ENCODE measurements at regions not wholly inside any gene's neighbourhood (a gene's known extent, or its start where the extent isn't known, plus 50 kb on each side); places are given as distances from the start of the nearest gene placed in this dataset.
"Not testable (repeated sequence)": the region's sequence is repeated elsewhere in the genome, so short reads cannot be mapped to it uniquely, and the experiment has no call there.

DNA sequence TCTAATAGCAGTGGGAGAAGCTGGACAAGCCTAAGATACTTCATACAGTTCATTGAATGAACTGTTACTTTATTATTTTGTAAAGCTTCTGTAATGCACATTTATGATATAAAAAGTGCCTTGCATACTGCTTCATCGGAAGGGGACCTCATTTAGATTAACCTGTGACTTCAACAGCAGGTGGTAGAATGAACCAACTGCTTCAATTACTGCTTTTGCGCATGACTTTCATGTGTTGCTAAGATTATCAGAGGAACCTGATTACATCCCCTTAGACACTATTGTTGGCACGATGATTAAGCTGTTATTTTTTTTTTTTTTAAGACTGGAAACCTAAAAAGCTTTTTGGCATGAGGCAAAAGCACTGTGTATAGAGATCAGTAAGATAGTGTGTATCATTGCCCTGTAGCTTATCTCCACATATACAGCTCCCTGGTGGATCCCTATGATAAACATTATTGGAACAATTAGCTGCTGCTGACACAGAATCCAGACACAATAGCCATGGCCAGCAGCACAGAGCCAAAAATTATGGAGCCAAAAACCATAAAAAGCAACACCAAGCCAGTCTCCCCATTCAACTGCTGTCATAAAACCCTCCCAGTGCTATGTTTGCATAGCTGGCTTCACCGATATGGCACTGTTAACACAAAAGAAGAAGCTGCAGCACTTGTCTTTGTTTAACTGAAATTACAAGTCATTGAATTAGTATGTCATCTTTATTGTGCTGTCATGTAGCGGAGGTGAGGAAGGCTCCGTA is 731.6 kb upstream of the MMS22L start:
- no peak for DNase-seq (ENCODE audit: extremely low read depth, low read depth, low spot score)

DNA sequence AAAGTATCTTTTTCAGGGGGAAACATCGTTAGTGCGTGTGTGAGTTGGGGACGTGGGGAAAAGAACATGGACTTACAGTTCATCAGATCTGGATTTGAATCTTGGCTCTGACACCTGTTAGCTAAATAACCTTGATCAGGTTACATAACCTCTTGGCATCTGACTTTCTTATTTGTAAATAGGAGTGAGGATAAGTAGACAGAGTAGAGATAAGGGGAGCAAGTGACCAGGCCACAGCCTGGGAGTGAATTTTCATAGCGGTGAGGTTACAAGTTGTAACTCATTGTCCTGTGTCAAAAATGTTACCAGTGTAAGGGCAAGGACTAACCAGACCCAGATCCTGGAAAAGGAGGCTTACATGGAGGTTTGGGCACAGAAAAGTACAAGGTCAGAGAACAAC is 733.5 kb upstream of the MMS22L start:
- DNase-seq (ENCODE audit: extremely low read depth, low read depth, low spot score), result no peak

DNA sequence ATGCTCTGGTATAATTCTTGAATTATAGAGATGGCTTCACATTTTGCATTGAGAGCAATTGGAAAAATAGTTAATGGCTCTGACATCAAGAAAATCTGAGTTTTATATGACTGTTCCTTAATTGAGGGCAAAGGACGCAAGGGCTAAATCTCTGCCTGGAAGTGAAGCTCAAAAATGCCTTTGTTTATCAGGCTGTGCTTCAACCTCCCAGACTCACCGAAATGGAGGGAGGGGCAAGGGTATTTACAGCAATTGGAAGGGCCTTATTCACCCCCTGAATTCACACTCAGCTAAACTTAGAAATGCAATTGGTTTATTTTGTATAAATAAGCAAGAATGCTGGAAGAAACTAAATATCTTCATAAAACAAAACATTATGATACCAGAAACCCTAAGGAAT is 737.2 kb upstream of the MMS22L start:
- DNase-seq (ENCODE audit: extremely low read depth, low read depth, low spot score), result no peak

DNA sequence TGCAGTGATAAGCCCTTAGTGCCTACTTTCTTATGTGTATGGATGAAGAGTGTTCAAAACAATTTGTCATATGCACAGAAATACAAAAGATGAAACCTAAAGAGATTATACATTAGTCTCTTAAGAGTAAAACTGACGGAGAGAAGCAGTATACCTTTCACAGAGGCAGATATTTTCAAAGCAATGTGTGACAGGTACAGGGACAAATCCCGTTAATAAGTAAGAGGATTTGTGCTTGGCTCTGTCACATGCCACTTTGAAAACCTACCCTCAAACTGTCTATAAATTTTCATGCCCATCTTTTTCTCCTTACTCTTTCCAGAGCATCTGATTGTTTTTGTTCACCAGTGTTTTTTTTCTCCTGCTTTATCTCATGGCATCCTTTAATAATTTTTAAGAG is 741.3 kb upstream of the MMS22L start:
- no peak for DNase-seq (ENCODE audit: extremely low read depth, low read depth, low spot score)

DNA sequence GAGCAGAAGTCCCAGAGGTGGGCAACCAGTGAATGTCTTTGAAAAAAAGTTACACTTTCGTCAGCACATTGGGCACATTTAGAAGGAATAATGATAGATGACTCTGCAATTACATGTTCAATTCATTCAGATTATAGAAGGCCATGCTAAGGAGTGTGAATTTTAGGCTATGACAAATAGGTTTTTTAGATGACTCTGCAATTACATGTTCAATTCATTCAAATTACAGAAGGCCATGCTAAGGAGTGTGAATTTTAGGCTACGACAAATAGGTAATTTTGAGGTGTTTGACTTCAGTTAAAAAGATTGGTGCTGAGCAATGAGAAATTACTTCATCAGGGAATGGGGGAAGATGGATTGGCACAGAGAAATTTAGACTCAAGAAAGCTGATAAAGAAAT is 744.9 kb upstream of the MMS22L start:
- no peak for DNase-seq (ENCODE audit: extremely low read depth, low read depth, low spot score)

DNA sequence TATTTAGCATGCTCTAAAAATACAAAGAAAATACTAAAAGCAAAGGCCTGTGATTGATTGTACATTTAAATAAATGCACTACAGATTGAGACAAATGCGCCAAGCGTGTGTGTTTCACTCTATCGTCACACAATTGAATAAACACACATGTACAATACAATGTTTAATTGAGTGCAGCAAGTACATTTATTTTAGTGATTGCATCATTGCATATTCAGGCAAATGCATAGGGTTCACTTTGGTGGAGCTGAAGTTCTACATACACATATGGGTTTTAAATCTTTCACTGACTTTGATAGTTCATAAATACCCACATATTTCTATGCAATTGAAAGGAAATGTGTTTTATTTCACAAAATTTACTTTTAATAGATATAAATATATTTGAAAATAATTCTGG is 750.6 kb upstream of the MMS22L start:
- DNase-seq (ENCODE audit: extremely low read depth, low read depth, low spot score), result no peak

DNA sequence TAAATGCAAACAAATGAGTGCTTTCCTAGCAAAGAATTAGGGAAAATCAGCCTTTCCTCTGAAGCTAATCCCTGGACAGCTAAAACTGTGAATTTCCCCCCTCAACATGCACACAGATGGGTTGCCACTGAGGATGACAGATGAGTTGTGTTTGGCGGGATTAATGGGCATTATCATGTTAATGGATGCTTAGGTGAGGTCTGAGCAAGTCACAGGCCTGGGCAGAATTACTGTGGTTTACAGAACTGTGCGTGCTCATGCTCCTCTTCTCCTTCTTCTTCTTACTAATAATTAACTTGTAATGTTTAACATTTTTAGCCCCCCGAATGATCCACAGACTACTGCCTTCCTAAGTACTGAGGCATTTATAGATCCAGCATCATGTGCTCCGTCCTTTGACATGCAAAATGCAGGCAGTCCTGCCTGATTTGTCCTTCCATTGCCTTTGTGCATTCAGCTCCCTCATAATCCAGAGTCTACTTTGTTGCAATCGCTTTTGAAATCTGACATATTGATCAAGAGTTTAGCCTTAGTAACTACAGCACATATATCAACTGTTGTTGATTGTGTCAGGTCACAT is 753.4 kb upstream of the MMS22L start:
- no peak for DNase-seq (ENCODE audit: extremely low read depth, low read depth, low spot score)

DNA sequence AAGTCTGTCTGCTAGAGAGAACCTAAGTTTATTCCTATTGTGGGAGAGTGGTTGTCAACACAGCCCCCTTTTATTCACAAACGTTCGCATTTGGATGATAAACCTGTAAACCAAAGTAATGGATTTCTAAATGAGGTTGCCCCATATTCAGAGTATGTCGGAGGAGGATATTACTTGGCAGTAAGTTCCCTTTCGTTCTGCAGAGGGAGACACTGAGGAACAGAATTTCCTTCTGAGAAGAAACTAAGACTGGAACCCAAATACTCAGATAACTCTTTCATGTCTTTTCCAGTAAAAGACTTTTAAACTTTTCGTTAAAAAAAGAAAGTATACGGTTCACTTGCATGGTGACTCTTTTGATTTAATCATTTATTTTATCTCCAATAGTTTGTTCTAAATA is 754.6 kb upstream of the MMS22L start:
- DNase-seq (ENCODE audit: extremely low read depth, low read depth, low spot score), result no peak

DNA sequence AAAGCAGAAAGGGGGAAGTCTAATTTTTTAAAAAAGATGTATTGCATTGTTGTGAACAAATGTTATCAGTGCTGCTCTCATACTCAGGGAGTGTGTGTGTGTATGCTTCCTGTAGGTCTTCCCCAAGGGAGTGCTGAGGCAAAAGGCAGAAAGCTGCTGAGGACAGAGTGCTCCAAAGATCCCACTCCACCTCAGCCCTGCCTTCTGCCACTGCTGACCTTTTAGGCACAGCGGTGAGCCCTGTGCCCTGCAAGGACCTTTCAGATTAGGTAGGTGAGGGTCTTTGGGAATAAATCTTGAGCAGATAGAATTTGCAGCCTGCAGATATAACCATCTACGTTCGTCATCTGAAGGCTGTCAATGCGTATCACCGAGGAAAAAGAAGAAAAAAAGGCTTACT is 756.4 kb upstream of the MMS22L start:
- DNase-seq (ENCODE audit: extremely low read depth, low read depth, low spot score), result no peak

DNA sequence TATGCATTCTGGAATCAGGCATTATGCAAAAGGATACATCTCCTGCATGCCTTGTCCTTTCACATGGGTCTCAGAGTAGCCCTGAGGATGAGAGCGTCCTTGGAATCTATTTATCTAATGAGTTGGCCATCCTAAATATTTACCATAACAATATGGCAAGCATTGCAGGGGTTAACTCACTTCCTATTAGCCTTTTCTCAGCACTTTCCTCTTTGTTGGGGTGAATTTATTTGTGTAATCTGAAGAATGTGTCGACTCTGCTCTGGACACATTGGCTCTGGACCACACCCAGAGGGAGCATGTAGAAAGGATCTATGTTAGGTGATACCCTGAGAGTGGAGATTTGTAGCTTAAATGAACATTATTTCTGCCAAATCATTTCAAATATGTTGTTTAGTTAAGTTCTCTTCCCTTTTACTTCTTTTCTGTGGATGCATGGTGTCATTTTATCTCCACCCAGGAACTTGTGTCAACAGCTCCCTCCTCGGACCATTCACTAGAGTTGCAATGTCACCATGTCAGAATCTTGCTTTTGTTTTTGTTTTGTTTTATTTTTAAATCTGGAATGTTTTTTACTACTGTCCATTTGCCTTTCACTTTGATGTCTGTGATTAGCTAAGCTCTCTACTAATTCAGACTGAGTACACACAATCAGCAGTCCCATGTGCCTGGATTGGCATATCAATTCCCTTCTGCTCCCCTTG is 757.0 kb upstream of the MMS22L start:
- no peak for DNase-seq (ENCODE audit: extremely low read depth, low read depth, low spot score)

DNA sequence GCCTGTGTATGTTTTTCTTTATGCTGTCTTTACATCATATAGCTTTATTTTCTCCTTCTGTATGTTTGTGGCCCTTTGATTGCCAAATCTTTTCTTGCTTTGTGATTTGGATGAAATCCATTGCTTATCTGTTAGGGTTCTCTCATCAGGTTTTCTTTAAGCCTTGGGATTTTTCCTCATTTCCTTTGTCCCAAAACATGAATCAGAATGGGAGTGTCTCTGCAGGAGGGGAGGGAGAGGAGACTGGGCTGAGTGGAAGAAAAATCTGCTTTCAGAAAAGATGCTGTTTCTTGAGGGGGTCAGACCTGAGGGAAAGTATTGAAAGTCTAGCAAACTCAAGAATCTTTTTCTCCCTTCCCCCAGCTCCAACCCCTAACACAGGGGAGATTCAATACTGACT is 758.0 kb upstream of the MMS22L start:
- DNase-seq (ENCODE audit: extremely low read depth, low read depth, low spot score), result no peak

DNA sequence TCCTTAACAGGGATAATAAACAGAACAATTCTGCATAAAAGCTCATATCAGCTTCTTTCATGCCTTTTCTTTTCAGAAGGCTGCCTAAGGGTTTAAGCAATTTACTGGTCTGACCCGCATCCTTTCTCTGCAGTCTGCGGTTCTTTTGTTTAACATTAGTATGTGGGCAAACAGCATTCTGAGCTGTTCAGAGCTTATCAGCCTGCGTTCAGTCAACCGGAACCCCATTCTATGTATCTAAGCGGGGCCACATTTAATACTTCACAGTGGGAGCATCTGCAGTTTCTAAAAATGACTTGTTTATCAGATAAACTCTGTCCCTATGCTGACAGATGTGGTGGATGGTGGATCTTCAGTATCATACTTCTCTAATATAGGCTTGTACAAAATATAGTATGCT is 758.9 kb upstream of the MMS22L start:
- DNase-seq (ENCODE audit: extremely low read depth, low read depth, low spot score), result no peak

DNA sequence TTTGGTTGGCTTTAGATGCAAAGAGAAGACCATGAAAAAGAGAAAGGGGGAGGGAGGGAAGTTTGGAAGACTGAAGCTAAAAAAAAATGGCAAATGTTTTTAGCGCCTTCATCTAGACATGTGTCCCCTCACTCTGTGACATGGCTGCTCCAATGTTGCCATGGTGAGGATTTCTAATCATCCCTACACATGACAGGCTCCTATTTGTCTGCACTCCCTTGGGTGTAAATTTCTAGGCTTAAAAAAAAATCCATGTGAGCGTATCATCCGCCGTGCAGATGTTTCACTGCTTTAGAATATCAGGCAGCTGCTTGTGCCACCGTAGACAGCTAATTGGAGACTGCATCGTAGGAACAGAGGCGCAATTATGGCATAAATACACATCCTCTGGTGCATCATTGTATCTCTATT is 761.1 kb upstream of the MMS22L start:
- no peak for DNase-seq (ENCODE audit: extremely low read depth, low read depth, low spot score)

DNA sequence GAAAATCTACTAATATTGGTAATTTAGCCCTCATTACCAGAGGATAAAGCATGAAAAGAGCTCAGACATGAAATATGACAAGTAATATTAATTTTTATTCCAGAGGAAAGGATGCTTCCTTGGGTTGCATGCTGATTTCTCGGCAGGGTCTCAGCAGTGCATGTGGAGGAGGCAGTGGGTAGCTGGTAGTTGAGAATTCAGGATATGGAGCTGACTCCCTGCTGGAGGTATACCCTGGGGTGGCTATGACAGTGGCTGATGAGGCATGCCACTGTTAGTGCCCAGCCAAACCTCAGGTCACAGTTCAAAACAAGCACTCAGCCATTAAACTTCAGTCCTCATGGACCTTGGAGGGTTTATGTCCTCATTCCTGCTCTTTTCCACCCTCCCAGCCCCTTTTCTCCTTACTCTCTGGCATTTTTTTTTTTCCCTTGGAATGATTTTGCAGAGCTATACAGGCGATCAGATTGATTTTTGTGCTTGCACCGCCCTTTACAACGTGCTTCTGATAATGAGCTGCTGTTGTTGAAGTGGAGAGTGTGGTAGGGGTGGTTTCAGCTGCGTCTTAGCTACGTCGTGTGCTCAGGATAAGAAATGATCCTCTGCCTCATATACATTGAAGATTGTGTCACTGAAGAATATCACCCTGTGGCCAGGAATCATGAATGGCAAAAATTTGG is 761.9 kb upstream of the MMS22L start:
- no peak for DNase-seq (ENCODE audit: extremely low read depth, low read depth, low spot score)

DNA sequence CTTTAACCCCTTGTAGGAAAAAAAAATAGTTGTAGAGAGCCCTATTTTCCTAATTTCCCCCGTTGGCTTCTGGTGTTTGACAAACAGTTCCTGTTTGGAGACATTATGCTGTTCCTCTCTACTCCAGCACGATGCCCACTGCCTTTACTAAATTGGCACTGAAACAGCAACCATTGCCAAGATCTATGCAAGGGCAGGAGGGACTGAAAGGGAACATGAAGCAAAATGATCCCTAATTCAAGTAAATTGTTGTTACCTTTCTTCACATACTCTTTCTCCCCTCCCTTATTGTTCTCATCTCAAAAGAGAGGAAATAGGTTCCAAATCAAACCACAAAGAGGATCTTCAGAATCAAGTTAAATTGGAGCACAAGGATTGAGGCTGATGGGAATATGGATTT is 764.1 kb upstream of the MMS22L start:
- no peak for DNase-seq (ENCODE audit: extremely low read depth, low read depth, low spot score)

DNA sequence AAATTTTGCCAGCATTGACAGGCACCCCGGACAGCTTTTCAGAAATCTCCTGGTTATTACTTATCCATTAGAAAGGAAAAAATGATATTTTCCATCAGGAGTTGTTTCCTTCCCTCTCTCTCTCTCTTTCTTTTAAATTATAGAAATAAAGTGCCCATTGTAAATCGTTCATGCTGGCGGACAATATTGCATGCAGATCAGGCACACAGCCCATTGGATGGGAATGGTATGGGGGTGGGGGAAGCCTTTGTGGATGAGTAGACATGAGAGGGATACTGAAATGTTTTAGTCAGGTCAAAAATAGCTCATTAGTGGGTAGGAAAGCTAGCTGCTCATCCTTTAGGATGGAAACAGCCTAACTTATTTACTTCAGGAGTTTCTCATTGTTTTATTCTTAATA is 764.9 kb upstream of the MMS22L start:
- no peak for DNase-seq (ENCODE audit: extremely low read depth, low read depth, low spot score)

DNA sequence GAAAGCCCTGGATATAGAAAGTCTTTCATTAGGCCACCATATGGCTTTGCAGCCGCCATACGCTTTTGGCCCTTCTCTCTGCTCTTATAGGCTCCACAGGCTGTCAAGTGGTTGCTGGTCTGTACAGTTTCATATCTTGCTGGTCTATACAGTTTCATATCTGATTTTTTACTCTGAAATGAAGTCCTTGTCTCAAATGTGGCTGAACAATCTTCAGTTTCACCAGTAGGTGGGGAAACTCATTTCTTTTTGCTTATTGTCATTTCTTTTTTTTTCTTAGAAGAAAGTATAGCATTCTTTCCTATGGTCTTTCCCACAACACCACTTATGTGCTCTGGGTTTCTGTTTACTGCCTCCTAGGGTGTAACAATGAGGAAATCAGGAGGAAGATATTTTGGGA is 771.4 kb upstream of the MMS22L start:
- DNase-seq (ENCODE audit: extremely low read depth, low read depth, low spot score), result no peak

DNA sequence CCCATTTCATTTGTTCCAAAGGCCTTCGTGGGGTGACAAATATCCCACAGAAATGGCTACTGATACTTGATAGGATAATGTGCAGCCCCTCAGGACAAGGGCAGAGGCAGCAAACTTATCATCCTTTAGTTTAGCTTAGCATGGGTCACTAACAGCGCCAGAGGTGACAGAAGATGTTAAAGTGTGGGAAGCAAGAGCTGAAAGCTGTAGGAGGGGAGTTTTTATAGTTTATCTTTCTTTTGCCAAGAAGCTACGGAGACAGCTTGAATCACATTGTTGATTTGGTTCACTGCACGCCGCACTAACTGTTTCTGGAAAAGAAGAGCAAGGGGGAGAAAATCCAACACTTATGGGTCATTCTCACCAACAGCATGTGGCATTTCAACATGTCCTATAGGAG is 773.9 kb upstream of the MMS22L start:
- no peak for DNase-seq (ENCODE audit: extremely low read depth, low read depth, low spot score)

DNA sequence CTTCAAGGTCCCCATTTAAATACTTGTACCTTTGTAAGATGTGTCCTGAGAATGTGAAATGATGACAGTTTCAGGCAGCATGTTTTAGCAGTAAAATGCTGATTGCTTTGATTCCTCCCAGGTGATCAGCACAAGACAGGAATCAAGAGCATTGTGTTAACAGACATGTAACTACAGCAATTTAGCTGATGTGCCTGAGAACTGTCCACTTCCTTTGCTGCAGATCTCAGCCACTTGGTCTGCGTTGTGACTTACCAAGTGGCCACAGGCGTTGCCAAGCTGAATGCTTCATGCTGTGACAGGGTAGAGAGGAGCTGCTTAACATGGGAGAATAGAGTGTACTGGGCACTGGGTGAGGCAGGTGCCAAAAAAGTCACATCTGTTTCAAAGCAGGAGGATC is 767.0 kb upstream of the POU3F2 start:
- DNase-seq (ENCODE audit: extremely low read depth, low read depth, low spot score), result no peak

DNA sequence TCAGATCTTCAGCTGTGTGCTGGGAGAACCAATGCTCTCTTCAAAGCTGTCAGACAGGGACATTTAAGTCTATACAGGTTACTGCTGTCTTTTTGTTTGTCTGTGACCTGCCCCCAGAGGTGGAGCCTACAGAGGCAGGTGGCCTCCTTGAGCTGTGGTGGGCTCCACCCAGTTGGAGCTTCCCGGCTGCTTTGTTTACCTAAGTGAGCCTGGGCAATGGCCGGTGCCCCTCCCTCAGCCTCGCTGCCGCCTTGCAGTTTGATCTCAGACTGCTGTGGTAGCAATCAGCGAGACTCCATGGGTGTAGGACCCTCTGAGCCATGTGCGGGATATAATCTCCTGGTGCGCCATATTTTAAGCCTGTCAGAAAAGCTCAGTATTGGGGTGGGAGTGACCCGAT is 745.8 kb upstream of the POU3F2 start:
- DNase-seq (ENCODE audit: extremely low read depth, low read depth, low spot score), result not testable (repeated sequence)

DNA sequence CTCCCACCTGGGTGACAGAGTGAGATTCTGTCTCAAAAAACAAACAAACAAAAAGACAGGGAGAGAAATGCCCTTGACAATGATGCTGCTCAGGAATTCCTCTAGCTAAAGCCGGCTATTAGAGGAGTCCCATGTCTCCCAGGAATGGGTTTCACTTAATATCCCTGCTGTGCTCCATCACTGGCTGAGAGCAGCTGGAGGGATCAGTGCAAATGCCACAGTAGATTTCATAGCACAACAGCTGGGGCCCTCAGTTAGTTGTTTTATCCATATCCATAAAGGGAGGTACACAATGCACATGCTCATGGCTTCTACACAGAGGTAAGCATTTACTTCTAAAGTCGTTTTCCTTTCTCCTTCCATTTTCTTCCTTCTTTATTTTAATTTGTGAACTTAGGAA is 742.0 kb upstream of the POU3F2 start:
- DNase-seq (ENCODE audit: extremely low read depth, low read depth, low spot score), result no peak

DNA sequence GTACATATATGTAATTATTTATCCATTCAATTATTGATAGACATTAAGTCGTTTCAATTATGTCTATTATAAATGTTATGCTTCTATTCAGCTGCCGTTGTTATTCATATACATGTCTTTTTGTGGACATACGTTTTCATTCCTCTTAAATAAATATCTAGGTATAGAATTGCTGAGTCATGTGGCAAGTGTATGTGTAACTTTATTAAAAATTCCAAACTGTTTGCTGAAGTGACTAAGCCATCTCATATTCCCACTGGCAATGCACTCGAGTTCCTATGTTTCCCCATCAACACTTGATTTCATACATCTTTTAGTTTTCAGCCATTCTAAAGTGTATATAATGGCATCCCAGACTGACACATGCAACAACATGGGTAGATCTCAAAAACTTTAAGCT is 739.7 kb upstream of the POU3F2 start:
- DNase-seq (ENCODE audit: extremely low read depth, low read depth, low spot score), result no peak
